Left cardiac atrium (tissue), 4 donors: ENCODE measurements at regions not wholly inside any gene's neighbourhood (a gene's known extent, or its start where the extent isn't known, plus 50 kb on each side); places are given as distances from the start of the nearest gene placed in this dataset.
A peak's percentile ranks its signal among the peaks of the same experiment; 100 is the strongest.

Experiments used
- ATAC-seq, 2 donors: fragments of 200-7000 bp; cut with Tn5 transposase; one replicate each; pipeline ENCODE4 v1.9.1; 2020; ENCODE audit warnings: mild to moderate bottlenecking in 2 of 2, moderate library complexity in 2 of 2
- DNase-seq: peaks from one replicate; pipeline ENCODE4 v3.0.0-alpha.2; 2020
- intact Hi-C, 2 donors: fragments of 100-400 bp; cut with DNase I; formaldehyde crosslinking; loops; one replicate each; pipeline versions ENCODE4 v1.14.1 to v1.15.1; 2022 to 2023
- donor health status: DM: no; HTN: yes; CAD: no.
- donor health status: DM: no; HTN: yes; CAD: no; lungs with severe emphysema.
- donor health status: DM: yes; HTN: yes; CAD: no.
- donor health status: Dilated cardiomyopathy.

DNA sequence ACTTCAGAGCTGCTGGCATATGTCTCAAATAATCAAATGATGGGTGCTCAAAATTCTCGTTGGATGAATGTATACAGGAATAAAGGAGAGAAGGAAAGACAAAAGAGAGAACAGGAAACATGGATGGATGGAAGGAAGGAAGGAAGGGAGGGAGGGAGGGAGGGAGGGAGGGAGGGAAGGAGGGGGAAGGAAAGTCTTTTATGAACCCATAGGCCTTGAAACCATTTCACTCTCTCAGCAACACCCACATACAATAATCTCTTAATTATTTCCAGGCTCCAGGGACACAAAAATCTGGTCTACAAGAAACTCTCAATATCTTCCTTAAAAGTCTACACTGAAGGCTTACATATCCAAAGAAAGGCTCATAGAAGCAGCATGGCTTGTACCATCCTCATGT is 363.4 kb upstream of the TMPO start:
- intact Hi-C loops, result no loop called here
- no peak for DNase-seq
- no peak for ATAC-seq

DNA sequence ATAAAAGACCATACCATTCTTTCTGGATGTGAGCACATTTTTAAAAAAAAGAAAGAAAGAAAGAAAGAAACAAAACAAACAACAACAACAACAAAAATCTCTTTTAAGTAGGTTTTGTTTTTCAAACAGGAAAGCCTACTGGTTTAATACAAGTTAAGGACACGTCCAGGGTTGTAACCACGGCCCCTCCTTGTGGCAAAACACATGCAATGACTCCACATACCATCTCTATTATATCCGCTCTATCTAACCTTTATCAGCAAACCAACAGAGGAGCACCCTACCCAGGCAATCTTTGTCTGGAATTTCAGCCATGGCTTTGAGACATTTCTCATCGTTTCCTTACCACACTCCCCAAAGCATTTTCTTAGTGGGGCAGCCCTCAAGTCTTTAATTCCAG is 360.5 kb upstream of the TMPO start:
- ATAC-seq (no peak), DNase-seq (no peak)
- intact Hi-C loops, result no loop called here

DNA sequence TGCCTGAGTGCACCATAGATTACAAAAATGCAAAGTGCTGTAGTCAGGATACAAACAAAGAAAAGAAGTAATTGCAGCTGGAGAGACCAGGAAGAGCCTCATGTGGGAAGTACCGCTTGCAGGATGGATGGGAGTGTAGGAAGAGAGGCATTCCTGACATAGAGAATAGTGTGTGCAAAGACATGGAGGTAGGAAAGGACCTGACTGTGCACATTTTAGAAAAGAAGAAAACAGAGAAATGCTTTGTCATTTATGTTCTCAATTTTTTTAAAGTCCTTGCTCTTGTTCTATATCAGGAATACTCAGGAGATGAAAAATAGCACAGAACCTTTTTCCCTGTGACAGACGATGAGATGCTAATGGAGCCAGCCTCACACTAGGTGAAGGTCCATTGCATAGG is 358.7 kb upstream of the TMPO start:
- intact Hi-C loops, result no loop called here
- DNase-seq (no peak), ATAC-seq (no peak)

DNA sequence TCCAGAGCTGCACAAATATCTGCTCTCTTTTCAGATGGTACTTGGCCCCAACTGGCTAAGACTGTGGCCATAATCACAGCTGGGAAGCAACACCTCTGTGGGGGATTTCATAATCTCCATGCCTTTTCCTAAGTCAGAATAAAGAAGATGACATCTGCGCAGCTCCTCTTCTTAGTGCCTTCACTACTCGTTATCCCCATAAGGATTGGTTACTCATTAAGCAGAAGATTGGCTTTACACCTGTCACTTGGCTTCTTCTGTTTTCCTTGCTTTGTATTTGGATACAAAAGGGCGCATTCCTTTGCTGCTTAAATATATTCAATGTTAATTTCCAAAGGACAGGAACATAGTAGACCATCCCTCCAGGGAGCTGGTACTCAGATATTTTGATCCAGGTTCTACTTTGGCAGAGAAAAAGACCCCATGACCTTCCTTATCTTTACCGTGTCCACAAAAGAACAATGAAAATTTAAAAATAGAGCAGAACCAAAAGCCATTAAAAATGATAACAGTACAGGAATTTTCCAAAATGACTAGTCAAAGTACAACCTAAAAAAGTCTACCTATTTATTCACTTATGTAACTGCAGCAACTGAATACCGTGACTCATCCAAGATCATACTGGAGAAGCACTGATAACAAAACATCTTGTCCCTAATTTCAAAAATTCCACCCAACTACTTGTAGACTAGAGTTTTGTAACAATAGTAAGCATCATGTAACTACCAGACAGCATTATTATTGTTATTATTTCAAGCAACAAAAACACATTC is 352.3 kb upstream of the TMPO start:
- intact Hi-C loops, result no loop called here
- DNase-seq (no peak), ATAC-seq (peak in 1 of 2 donors; percentile 62)

DNA sequence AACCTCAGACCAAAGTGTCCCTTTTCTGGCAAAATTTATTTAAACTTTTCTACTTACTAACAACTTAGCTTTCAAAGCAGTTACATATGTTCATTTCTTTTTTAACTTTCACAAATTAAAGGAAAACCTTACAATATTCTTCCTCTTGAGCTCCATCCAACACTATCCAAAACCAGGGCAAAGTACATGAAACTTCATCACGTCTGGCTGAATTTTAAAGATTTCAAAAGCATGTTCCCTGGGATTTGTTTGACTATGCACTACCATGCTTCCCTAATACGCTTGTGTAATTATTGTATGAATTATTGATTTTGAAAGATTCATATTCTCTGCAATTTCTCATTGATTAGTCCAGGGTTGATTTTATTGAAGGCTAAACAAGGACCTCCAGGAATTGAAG is 343.1 kb upstream of the TMPO start:
- intact Hi-C loops, result no loop called here
- ATAC-seq (peak in 1 of 2 donors; percentile 50), DNase-seq (no peak)

DNA sequence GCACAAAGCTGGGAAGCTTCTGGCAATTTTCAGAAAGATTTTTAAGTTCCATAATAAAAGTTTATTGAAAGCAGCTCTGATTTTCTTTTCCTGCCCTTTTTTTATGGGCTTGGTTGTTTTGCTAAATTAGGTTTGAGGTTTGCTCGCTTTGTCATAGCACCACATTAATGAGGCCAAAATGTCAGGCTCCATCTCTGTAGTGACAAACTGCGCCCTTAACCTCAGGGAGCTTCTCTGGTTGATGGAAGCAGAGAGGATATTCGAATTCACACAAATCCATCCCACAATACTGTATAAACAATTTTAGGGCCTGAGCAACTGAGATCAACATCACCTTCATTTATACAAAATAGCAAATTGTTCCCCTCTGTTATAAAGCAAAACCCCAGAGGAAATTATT is 342.6 kb upstream of the TMPO start:
- ATAC-seq (no peak), DNase-seq (no peak)
- intact Hi-C loops, result no loop called here

DNA sequence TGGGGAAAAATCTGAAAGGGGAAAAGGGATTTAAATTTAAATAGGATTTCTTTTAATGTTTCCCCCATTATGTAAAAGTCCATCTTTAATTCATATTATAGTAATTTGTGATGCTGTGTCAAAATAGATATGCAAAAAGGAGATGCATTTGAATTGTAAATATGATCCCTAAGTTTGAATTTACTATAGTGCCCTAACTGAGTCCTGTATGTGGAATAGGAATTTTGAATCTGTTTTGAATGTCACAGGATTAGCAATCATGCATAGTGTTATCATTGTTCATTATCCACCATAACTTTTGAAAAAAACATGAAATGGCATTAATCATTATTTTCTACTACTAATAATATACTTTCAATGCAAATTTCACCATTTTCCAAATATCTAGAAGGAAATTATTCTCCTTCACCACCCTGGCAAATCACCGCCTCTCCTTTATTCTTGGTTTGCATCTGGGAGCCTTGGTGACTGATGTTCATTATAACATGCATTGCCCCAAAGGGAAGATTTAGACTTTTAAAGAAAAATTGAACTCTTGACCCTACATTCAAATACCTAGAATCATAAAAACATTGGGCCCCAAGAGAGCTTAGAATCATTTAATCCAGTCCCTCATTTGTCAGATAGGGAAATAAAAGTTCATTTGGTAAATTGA is 341.5 kb upstream of the TMPO start:
- DNase-seq (no peak), ATAC-seq (no peak)
- intact Hi-C loops, result no loop called here

DNA sequence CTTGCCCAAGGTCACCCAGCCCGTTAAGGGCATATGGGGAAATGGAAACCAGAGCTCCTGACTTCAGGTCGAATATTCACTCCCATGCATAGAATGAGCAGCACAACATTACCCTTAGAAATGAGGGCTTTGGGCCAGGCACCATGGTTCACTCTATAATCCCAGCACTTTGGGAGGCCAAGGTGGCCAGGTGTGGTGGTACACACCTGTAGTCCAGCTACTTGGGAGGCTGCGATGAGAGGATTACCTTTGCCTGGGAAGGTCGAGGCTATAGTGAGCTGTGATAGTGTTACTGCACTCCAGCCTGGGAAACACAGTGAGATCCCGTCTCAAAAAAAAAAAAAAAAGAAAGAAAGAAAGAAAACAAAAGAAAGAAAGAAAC is 341.0 kb upstream of the TMPO start:
- DNase-seq (no peak), ATAC-seq (no peak)
- intact Hi-C loops, result no loop called here

DNA sequence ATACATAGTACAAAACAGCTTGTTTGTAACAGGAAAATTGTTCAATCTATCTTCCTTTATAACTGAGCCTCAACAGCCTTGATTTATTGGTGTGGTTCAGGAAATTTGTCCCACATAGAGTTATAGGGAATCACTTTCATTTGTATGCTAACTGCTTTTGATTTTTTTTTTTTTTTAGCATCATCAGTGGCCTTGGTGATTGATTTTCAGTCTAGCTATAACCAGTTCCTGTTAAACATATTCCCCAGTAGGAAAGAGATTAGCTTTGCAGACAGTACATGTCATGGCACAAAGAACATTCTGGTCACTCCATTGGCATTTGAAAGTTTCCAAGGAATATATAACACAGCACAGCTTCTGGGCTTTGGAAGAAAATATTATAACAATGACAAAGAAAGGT is 337.3 kb upstream of the TMPO start:
- ATAC-seq, result no peak
- intact Hi-C loops, result no loop called here
- DNase-seq, result no peak

DNA sequence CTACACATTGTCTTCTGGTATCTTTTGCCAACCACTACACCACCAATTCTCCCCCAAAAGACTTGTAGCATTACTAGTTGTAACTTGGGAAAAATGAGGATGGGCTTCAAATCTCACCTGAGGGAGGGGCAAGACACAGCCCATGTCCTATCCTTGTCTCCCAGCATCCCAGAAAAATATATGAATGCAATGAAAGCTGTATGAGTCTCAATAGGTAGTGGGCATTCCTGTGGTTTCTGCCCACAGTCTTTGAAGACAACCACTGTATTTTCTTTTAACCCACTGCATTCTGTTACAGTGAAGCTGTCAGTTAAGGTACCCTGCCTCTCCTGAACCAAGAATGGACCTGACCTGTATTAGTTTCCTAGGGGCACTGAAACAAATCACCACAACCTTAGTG is 336.2 kb upstream of the TMPO start:
- no peak for ATAC-seq
- DNase-seq, result no peak

DNA sequence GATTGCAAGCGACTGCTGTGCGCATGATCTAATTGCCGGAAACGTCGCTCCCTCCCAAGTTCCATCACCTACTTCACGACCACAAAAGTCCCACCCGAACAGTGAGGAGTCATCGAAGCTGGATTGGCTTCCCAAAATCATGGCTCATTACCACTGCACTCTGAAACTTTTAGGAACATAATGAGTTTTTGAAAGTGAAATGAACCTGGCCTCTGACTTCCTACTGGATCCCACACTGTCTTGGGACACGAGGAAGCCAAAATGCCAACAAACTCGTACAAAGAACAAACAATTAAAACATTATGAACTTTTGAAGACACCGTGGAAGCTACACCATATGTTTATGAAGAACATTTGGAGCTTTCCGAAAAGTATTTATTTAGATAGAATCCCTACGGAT is 334.8 kb upstream of the TMPO start:
- DNase-seq, result no peak
- intact Hi-C loops, result no loop called here
- no peak for ATAC-seq

More for the DNA sequence above, 336.2 kb upstream of the TMPO start:
- intact Hi-C loops, result no loop called here

DNA sequence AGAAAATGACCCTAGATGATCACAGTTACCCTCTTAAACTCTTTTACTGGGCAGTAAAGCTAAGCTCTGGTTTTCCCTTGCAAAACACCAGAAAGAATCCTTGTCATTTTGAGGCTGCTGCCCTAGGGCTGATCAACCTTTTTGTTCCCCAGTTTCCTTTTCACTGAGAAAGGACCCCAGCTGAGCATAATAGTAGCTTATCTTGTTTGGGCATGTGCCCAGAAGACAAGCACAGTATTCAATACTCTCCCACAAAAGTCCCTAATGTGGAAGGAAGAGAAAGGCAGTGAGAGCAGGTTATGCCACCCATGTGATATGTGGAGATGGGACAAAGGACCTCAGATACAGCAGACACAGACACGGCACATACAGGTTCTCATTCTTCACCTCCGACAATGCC is 332.6 kb upstream of the TMPO start:
- DNase-seq (no peak), ATAC-seq (no peak)
- intact Hi-C loops, result no loop called here

DNA sequence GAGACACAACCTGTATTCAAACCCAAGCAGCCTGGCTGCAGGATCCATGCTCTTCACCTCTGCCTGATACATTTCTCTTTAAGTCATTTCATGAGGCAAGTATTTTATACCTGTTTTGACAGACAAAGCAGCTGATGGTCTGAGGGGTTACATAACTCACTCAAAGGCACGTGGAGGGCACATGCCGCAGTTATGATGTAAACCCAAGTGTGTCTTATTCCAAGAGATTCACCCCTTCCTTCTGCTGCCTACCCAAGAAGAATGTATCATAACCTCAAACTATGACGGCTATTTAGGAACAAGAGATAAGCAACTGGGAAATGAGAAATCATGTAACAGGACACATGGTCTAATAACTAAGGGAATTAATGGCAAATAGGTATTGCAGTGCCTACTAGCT is 329.8 kb upstream of the TMPO start:
- intact Hi-C loops, result no loop called here
- no peak for DNase-seq
- ATAC-seq, result peak in 1 of 2 donors; percentile 84

DNA sequence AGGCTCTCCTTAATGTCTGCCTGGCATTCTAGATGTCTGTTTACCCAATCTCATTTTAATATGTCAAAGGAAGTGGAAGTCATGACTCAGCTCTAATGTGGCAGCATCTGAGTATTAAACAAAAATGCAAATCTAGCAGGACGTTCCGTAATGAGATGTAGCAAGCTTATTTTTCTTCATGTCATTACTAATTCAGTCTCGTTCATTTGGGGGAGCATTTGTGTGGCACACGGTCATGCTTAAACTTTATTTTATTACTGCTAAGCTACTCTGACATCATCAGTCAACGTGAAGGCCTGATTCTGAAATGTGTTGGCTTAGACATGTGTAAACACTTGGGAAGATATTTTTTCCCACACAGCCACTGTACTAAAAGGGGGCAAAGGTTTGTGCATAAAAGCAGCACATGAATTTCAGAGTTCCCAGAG is 326.7 kb upstream of the TMPO start:
- no peak for ATAC-seq
- intact Hi-C loops, result no loop called here
- no peak for DNase-seq

DNA sequence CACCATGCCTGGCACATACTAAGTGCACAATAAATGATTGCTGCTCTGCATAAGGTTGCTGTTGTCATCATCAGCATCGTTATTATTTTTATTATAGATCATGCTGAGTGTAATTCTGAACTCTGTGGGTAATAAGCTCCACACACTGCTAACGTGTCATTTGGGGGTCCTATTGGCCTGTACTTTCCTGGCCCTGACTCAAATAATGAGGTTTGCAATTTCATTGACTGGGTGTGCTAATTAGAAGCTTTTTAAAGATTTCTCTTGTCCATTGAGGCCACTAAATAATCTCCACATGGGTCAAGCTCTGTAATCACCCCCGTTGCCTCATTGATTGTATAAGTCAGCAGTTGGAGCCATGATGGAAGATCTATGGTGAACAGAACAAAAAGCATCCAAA is 320.8 kb upstream of the TMPO start:
- DNase-seq, result no peak
- intact Hi-C loops, result no loop called here
- ATAC-seq, result no peak

DNA sequence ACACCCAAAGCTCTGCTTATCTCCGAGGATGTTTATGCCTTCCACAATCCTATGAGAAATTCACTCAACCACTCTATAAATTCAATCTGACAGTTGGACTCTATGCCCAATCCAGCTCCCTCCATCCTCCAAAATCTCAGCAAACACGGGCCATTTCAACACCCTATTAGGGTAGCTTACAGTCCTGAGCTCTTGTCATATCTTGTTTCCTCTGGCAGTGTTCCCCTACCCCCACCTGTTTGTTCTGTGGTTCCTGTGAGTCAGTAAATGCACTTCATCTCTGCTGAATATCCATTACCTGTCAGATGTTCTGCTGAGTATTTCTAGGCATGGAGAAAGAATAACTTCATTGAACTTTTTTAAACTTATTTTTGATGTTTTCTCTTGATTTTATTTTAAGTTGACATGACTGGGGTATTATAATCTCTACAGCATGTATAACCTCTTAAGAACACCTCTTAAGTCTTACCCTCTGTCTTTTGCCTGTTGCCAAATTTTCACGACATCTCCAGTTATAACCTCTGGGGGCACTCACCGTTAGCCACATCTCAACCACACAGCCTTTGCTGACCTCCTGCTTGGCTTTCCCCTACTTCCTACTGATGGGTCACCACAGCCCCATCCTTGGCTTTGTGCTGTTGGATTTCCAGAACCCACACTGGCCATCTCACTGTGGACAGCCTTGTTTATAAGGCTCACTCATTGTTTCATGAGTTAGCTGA is 317.0 kb upstream of the TMPO start:
- DNase-seq (no peak), ATAC-seq (peak in 1 of 2 donors; percentile 76)
- intact Hi-C loops, result no loop called here

DNA sequence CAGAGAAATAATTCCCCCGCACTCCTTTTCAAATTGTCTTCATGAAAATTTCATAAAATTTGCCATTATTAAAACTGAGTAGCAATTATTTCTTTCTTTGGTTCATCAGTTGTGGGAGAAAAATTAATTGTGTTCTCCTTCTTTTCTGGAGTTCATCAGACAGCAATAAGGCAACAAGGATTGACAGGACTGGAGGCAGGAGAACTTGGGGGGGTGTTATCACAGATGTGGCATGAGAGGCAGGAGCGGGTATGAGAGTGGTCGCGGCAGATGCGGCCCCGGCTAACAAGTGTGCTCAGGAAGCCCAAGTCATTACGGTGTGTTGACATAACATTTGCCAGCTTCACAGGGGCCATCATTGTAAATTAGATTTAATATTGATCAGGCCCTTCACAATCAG is 306.6 kb upstream of the TMPO start:
- no peak for ATAC-seq
- intact Hi-C loops, result no loop called here
- no peak for DNase-seq

DNA sequence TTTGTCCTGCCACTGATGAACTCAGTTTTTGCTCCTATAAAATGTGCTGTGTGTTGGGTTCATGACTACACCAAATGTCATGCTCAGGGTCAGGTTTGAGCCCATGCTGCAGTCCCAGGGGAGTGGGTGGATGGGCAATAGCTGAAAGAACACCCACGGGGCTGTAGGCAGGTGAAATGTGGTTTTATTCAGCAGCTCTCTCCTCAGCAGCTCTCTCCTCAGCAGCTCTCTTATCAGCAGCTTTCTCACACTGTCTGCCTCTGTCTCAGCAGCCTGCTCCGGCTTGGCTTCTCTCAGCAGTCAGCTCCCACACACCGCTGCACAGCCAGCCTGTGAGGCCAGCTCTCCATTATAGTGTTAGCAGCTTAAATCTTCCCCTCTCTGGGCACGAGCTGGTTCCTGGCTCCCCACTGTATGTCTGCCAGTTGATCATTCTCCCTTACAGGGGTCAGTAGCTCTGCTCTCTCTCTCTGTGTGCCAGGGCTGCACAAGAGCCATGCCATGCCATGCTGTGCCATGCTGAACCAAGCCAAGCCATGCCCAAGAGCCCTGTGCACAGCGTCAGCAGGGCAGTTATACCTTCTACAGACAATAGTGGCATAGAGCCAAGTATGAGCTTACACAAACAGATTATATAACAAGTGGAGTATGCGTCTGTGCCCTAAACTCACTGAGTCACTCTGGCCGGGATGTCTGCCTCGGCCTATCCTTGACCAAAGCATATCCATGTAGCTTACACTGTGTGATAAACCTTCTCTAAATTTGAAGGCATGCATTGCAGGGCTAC is 303.3 kb upstream of the TMPO start:
- DNase-seq (no peak), ATAC-seq (peak; percentile 27 to 81)
- intact Hi-C loops, result no loop called here

DNA sequence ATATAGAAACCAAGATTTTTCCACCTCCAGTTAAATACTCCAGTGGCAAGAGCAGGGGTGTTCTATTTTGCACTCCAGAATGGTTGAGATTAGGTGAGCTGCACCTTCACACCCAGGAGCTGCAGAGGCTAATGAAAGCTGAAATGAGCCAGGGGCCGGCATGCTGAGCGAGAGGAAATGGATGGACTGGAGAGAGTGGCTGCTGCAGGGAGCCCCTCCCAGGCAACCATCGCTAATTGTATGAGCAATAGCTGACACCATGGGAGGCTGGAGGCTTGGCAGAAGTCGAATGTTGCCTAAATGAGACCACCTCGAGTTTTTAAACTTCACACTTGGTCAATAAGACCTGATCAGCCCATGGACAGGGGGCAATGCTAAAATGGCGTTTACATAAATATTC is 301.8 kb upstream of the TMPO start:
- intact Hi-C loops, result no loop called here
- DNase-seq, result no peak
- no peak for ATAC-seq

DNA sequence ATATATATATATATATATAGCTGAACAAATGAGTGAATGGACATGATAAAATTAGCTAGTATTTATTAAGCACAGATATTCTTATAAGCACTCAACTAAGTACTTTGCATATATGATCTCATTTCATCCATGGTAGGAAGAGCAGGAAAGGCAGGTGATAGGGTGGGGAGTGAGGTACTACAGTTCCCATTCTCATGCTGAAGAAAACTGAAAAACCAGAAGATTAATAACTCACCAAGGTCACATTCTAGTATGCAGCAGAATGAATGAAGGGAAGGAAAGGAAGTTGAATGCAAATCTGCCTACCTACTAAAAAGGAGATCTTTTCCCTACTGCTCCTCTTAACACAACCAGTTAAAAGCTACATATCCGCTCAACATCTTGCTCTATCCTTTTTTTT is 298.1 kb upstream of the TMPO start:
- ATAC-seq (no peak), DNase-seq (no peak)
- intact Hi-C loops, result no loop called here
